Astrocyte of the spinal cord (primary cell): ENCODE measurements at regions not wholly inside any gene's neighbourhood (a gene's known extent, or its start where the extent isn't known, plus 50 kb on each side); places are given as distances from the start of the nearest gene placed in this dataset.
A peak's percentile ranks its signal among the peaks of the same experiment; 100 is the strongest.
"Not testable (repeated sequence)": the region's sequence is repeated elsewhere in the genome, so short reads cannot be mapped to it uniquely, and the experiment has no call there.

Source experiments
- DNase-seq: peaks from one replicate; pipeline ENCODE4 v3.0.0; 2011; ENCODE audit warnings: low read depth, low spot score
- H3K4me3 ChIP-seq: 2 replicates; pipeline ENCODE4 v1.5.1; 2011; ENCODE audit warnings: low read depth, mild to moderate bottlenecking, low read length, moderate library complexity
- CTCF ChIP-seq: IDR thresholded peaks from 2 replicates; pipeline ENCODE4 v1.5.1; 2012; ENCODE audit warnings: low read depth, mild to moderate bottlenecking, low read length, inconsistent platforms
- in situ Hi-C: cut with HindIII; loops from 2 replicates; pipeline ENCODE4 v1.10.0; 2017; ENCODE audit warnings: low sequenced_read_pairs

GRCh38 chr9:40971773-40972172 is 156.7 kb downstream of the FOXD4L6 start:
- DNase-seq, in situ Hi-C loops, H3K4me3 ChIP-seq: not testable (repeated sequence)

GRCh38 chr9:40970340-40970739 is 158.1 kb downstream of the FOXD4L6 start:
- H3K4me3 ChIP-seq, in situ Hi-C loops: not testable (repeated sequence)

GRCh38 chr9:40962461-40962860 is 166.0 kb downstream of the FOXD4L6 start:
- not testable (repeated sequence) for DNase-seq

More at GRCh38 chr9:40970340-40970739, 158.1 kb downstream of the FOXD4L6 start:
- TF ChIP-seq CTCF, result peak; percentile 34
- DNase-seq, result not testable (repeated sequence)

GRCh38 chr9:40951876-40952494 is 176.5 kb downstream of the FOXD4L6 start:
- peak; percentile 80 for DNase-seq
- H3K4me3 ChIP-seq, in situ Hi-C loops: not testable (repeated sequence)
- TF ChIP-seq CTCF, result peak; percentile 29

More at GRCh38 chr9:40962461-40962860, 166.0 kb downstream of the FOXD4L6 start:
- in situ Hi-C loops, H3K4me3 ChIP-seq: not testable (repeated sequence)

- H3K4me3 ChIP-seq, DNase-seq, in situ Hi-C loops: not testable (repeated sequence)
Measured at GRCh38 chr9:40946228-40946627, 182.3 kb downstream of the FOXD4L6 start.

- in situ Hi-C loops, DNase-seq, H3K4me3 ChIP-seq: not testable (repeated sequence)
Measured at GRCh38 chr9:40942730-40943129, 185.8 kb downstream of the FOXD4L6 start.

GRCh38 chr9:40939888-40940209 is 188.6 kb downstream of the FOXD4L6 start:
- DNase-seq, H3K4me3 ChIP-seq, in situ Hi-C loops: not testable (repeated sequence)

GRCh38 chr9:40939201-40939887 is 189.1 kb downstream of the FOXD4L6 start:
- H3K4me3 ChIP-seq, DNase-seq, in situ Hi-C loops: not testable (repeated sequence)

GRCh38 chr9:40935336-40935735 is 193.1 kb downstream of the FOXD4L6 start:
- TF ChIP-seq CTCF, result no peak
- no peak for DNase-seq
- no peak overlapping the region for H3K4me3 ChIP-seq
- in situ Hi-C loops, result no loop called here

- in situ Hi-C loops, H3K4me3 ChIP-seq, DNase-seq: not testable (repeated sequence)
Measured at GRCh38 chr9:40934480-40934879, 194.0 kb downstream of the FOXD4L6 start.

GRCh38 chr9:40930426-40930825 is 198.1 kb downstream of the FOXD4L6 start:
- in situ Hi-C loops, H3K4me3 ChIP-seq, DNase-seq: not testable (repeated sequence)

GRCh38 chr9:40929488-40929845 is 199.0 kb downstream of the FOXD4L6 start:
- in situ Hi-C loops, DNase-seq, H3K4me3 ChIP-seq: not testable (repeated sequence)
